KMS-11 (cell line): ENCODE measurements at regions not wholly inside any gene's neighbourhood (a gene's known extent, or its start where the extent isn't known, plus 50 kb on each side); places are given as distances from the start of the nearest gene placed in this dataset.

Experiments
- H2AFZ ChIP-seq: fragments of 200-600 bp; sonication (generic); 2 replicates; pipeline ENCODE4 v1.6.1; 2016; ENCODE audit warnings: antibody characterized with exemption, mixed run types, low read depth
- H3K27ac ChIP-seq: fragments of 200-600 bp; sonication (generic); 2 replicates; pipeline ENCODE4 v1.6.1; 2016; ENCODE audit warnings: mild to moderate bottlenecking, mixed run types
- H3K27me3 ChIP-seq: fragments of 200-600 bp; sonication (generic); 2 replicates; pipeline ENCODE4 v1.6.1; 2017; ENCODE audit warnings: mild to moderate bottlenecking, low read depth, mixed run types, moderate library complexity; ENCODE audit not compliant: insufficient read depth
- H3K36me3 ChIP-seq: fragments of 200-600 bp; sonication (generic); 2 replicates; pipeline ENCODE4 v1.6.1; 2017; ENCODE audit warnings: mild to moderate bottlenecking, mixed run types; ENCODE audit not compliant: insufficient read depth
- H3K4me1 ChIP-seq: fragments of 200-600 bp; sonication (generic); 2 replicates; pipeline ENCODE4 v1.6.1; 2016; ENCODE audit warnings: mild to moderate bottlenecking, low read depth, mixed run types; ENCODE audit not compliant: poor library complexity, severe bottlenecking
- H3K4me2 ChIP-seq: fragments of 200-600 bp; sonication (generic); 2 replicates; pipeline ENCODE4 v1.7.0; 2016; ENCODE audit warnings: mild to moderate bottlenecking, mixed run types
- H3K4me3 ChIP-seq: fragments of 200-600 bp; sonication (generic); IDR thresholded peaks from 2 replicates; pipeline ENCODE4 v1.6.1; 2017; ENCODE audit warnings: low read depth, low read length, mixed read lengths; ENCODE audit not compliant: insufficient read depth
- H3K79me2 ChIP-seq: fragments of 200-600 bp; sonication (generic); 2 replicates; pipeline ENCODE4 v1.6.1; 2016; ENCODE audit warnings: low read depth, mixed run types; ENCODE audit not compliant: insufficient read depth
- H3K9ac ChIP-seq: fragments of 200-600 bp; sonication (generic); 2 replicates; pipeline ENCODE4 v1.6.1; 2016; ENCODE audit warnings: mild to moderate bottlenecking, mixed run types
- H4K20me1 ChIP-seq: fragments of 200-600 bp; sonication (generic); 2 replicates; pipeline ENCODE4 v1.6.1; 2016; ENCODE audit warnings: mild to moderate bottlenecking, mixed run types; ENCODE audit not compliant: insufficient read depth
- CTCF ChIP-seq: fragments of 200-600 bp; sonication (generic); conservative IDR thresholded peaks from 2 replicates; pipeline ENCODE4 v1.6.1; 2017; ENCODE audit warnings: low read depth, mild to moderate bottlenecking, antibody characterized with exemption, low read length, moderate library complexity, mixed read lengths

GRCh38 chr9:134559013-134559412, 82.6 kb upstream of the COL5A1 start:
- Histone ChIP-seq H3K27ac (no peak overlapping the region), H3K79me2 (no peaks in the 10 kb centered on the region), H3K4me1 (no peaks in the 10 kb centered on the region), H2AFZ (no peak overlapping the region), H3K4me2 (no peak overlapping the region), H3K36me3 (no peaks in the 10 kb centered on the region), H3K27me3 (peaks cover 62% of the 10 kb centered on the region; the same call in 1 of the 2 replicates), H3K4me3 (no peak overlapping the region), H4K20me1 (no peaks in the 10 kb centered on the region), H3K9ac (no peak overlapping the region)
- no peak for TF ChIP-seq CTCF

GRCh38 chr9:134560206-134560605, 81.4 kb upstream of the COL5A1 start:
- H2AFZ ChIP-seq: no peak overlapping the region
- no peaks in the 10 kb centered on the region for H4K20me1 ChIP-seq
- TF ChIP-seq CTCF: no peak
- H3K4me1 ChIP-seq: no peaks in the 10 kb centered on the region
- H3K79me2 ChIP-seq: no peaks in the 10 kb centered on the region
- no peak overlapping the region for H3K4me3 ChIP-seq
- no peak overlapping the region for H3K9ac ChIP-seq
- H3K36me3 ChIP-seq: no peaks in the 10 kb centered on the region
- no peak overlapping the region for H3K27ac ChIP-seq
- peaks cover 69% of the 10 kb centered on the region; the same call in 1 of the 2 replicates for H3K27me3 ChIP-seq
- no peak overlapping the region for H3K4me2 ChIP-seq

GRCh38 chr9:134560654-134561053, 80.9 kb upstream of the COL5A1 start:
- Histone ChIP-seq H4K20me1 (no peaks in the 10 kb centered on the region), H3K4me3 (no peak overlapping the region), H2AFZ (no peak overlapping the region), H3K27me3 (peaks cover 73% of the 10 kb centered on the region), H3K9ac (no peak overlapping the region), H3K27ac (no peak overlapping the region), H3K36me3 (no peaks in the 10 kb centered on the region), H3K4me2 (no peak overlapping the region), H3K4me1 (no peaks in the 10 kb centered on the region), H3K79me2 (no peaks in the 10 kb centered on the region)
- TF ChIP-seq CTCF: no peak

GRCh38 chr9:134561427-134562145, 80.0 kb upstream of the COL5A1 start:
- no peak overlapping the region for H3K4me3 ChIP-seq
- no peak overlapping the region for H2AFZ ChIP-seq
- no peak for TF ChIP-seq CTCF
- H3K4me2 ChIP-seq: no peak overlapping the region
- no peaks in the 10 kb centered on the region for H3K4me1 ChIP-seq
- no peaks in the 10 kb centered on the region for H4K20me1 ChIP-seq
- H3K79me2 ChIP-seq: no peaks in the 10 kb centered on the region
- H3K36me3 ChIP-seq: no peaks in the 10 kb centered on the region
- no peak overlapping the region for H3K9ac ChIP-seq
- H3K27ac ChIP-seq: no peak overlapping the region
- peaks cover 75% of the 10 kb centered on the region for H3K27me3 ChIP-seq
